ENCODE measurements at regions not wholly inside any gene's neighbourhood (a gene's known extent, or its start where the extent isn't known, plus 50 kb on each side); places are given as distances from the start of the nearest gene placed in this dataset.

DNA sequence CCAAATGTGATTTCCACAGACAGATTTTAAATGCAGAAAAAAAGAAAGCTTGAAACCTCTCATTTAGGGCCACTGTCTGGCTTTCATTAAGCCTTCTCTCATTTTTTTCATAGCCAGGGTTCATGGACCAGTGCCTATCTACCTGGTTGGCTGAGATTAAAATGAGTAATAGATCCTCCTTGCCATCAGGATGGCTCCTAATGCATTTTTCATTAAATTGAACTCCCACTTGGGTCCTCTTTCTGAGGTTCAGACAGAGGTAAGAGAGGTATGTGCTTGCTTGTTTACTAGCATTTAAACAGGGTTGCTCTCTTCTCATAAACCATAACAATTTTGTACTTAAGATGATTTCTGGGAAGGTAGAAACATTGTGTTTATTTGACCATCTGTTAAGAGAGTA is 473.0 kb downstream of the TBC1D4 start (continued):
- no peak for TF ChIP-seq PRRX2 (CRISPR knock-in tag; IDR thresholded peaks at IDR 0.05)
- TF ChIP-seq, protein P1, sequence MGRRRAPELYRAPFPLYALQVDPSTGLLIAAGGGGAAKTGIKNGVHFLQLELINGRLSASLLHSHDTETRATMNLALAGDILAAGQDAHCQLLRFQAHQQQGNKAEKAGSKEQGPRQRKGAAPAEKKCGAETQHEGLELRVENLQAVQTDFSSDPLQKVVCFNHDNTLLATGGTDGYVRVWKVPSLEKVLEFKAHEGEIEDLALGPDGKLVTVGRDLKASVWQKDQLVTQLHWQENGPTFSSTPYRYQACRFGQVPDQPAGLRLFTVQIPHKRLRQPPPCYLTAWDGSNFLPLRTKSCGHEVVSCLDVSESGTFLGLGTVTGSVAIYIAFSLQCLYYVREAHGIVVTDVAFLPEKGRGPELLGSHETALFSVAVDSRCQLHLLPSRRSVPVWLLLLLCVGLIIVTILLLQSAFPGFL (CRISPR knock-in tag; IDR thresholded peaks at IDR 0.05; ENCODE audit: borderline replicate concordance), result no peak
- TF ChIP-seq, protein P2, sequence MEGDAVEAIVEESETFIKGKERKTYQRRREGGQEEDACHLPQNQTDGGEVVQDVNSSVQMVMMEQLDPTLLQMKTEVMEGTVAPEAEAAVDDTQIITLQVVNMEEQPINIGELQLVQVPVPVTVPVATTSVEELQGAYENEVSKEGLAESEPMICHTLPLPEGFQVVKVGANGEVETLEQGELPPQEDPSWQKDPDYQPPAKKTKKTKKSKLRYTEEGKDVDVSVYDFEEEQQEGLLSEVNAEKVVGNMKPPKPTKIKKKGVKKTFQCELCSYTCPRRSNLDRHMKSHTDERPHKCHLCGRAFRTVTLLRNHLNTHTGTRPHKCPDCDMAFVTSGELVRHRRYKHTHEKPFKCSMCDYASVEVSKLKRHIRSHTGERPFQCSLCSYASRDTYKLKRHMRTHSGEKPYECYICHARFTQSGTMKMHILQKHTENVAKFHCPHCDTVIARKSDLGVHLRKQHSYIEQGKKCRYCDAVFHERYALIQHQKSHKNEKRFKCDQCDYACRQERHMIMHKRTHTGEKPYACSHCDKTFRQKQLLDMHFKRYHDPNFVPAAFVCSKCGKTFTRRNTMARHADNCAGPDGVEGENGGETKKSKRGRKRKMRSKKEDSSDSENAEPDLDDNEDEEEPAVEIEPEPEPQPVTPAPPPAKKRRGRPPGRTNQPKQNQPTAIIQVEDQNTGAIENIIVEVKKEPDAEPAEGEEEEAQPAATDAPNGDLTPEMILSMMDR (IDR thresholded peaks at IDR 0.05), result no peak

DNA sequence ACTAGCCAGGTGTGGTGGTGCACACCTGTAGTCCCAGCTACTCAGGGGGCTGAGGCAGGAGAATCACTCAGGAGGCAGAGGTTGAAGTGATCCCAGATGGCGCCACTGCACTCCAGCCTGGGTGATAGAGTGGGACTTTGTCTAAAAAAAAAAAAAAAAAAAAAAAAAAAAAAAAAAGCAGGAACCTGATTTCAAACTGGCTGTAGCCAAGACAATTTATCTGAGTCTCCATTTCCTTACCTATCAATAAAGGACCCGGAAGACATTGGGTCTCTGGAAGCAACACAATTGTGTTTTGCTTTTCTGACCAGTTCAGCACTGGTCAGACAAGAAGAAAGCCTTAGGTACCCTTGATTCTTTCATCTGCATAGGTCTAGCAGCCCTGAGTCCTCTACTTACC is 491.0 kb downstream of the TBC1D4 start:
- DNase-seq (ENCODE audit: low spot score) (peak; percentile 17), ATAC-seq (peak; percentile 67)
- TF ChIP-seq MYBL2 (CRISPR knock-in tag; IDR thresholded peaks at IDR 0.05), result no peak
- TF ChIP-seq GRHL2 (CRISPR knock-in tag; IDR thresholded peaks at IDR 0.05; ENCODE audit: insufficient replicate concordance, severe bottlenecking), result no peak
- TF ChIP-seq, protein P3, sequence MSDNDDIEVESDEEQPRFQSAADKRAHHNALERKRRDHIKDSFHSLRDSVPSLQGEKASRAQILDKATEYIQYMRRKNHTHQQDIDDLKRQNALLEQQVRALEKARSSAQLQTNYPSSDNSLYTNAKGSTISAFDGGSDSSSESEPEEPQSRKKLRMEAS (CRISPR knock-in tag; IDR thresholded peaks at IDR 0.05), result no peak
- TF ChIP-seq PRRX2 (CRISPR knock-in tag; IDR thresholded peaks at IDR 0.05), result no peak
- TF ChIP-seq, protein P4, sequence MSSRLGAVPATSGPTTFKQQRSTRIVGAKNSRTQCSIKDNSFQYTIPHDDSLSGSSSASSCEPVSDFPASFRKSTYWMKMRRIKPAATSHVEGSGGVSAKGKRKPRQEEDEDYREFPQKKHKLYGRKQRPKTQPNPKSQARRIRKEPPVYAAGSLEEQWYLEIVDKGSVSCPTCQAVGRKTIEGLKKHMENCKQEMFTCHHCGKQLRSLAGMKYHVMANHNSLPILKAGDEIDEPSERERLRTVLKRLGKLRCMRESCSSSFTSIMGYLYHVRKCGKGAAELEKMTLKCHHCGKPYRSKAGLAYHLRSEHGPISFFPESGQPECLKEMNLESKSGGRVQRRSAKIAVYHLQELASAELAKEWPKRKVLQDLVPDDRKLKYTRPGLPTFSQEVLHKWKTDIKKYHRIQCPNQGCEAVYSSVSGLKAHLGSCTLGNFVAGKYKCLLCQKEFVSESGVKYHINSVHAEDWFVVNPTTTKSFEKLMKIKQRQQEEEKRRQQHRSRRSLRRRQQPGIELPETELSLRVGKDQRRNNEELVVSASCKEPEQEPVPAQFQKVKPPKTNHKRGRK (CRISPR knock-in tag; IDR thresholded peaks at IDR 0.05; ENCODE audit: borderline replicate concordance), result no peak
- TF ChIP-seq ELF4 (CRISPR knock-in tag; IDR thresholded peaks at IDR 0.05; ENCODE audit: low read depth), result no peak
- TF ChIP-seq, protein P5, sequence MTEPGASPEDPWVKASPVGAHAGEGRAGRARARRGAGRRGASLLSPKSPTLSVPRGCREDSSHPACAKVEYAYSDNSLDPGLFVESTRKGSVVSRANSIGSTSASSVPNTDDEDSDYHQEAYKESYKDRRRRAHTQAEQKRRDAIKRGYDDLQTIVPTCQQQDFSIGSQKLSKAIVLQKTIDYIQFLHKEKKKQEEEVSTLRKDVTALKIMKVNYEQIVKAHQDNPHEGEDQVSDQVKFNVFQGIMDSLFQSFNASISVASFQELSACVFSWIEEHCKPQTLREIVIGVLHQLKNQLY (CRISPR knock-in tag; IDR thresholded peaks at IDR 0.05), result no peak
- TF ChIP-seq, protein P6, sequence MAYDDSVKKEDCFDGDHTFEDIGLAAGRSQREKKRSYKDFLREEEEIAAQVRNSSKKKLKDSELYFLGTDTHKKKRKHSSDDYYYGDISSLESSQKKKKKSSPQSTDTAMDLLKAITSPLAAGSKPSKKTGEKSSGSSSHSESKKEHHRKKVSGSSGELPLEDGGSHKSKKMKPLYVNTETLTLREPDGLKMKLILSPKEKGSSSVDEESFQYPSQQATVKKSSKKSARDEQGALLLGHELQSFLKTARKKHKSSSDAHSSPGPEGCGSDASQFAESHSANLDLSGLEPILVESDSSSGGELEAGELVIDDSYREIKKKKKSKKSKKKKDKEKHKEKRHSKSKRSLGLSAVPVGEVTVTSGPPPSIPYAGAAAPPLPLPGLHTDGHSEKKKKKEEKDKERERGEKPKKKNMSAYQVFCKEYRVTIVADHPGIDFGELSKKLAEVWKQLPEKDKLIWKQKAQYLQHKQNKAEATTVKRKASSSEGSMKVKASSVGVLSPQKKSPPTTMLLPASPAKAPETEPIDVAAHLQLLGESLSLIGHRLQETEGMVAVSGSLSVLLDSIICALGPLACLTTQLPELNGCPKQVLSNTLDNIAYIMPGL (CRISPR knock-in tag; IDR thresholded peaks at IDR 0.05), result no peak
- TF ChIP-seq SMAD4 (CRISPR knock-in tag; IDR thresholded peaks at IDR 0.05), result no peak
- no peak for TF ChIP-seq CREB1 (CRISPR knock-in tag; IDR thresholded peaks at IDR 0.05)
- TF ChIP-seq, protein P7, sequence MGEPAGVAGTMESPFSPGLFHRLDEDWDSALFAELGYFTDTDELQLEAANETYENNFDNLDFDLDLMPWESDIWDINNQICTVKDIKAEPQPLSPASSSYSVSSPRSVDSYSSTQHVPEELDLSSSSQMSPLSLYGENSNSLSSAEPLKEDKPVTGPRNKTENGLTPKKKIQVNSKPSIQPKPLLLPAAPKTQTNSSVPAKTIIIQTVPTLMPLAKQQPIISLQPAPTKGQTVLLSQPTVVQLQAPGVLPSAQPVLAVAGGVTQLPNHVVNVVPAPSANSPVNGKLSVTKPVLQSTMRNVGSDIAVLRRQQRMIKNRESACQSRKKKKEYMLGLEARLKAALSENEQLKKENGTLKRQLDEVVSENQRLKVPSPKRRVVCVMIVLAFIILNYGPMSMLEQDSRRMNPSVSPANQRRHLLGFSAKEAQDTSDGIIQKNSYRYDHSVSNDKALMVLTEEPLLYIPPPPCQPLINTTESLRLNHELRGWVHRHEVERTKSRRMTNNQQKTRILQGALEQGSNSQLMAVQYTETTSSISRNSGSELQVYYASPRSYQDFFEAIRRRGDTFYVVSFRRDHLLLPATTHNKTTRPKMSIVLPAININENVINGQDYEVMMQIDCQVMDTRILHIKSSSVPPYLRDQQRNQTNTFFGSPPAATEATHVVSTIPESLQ (CRISPR knock-in tag; IDR thresholded peaks at IDR 0.05), result no peak
- TF ChIP-seq ZNF317 (CRISPR knock-in tag; IDR thresholded peaks at IDR 0.05; ENCODE audit: borderline replicate concordance, low read depth), result no peak
- TF ChIP-seq, protein P8, sequence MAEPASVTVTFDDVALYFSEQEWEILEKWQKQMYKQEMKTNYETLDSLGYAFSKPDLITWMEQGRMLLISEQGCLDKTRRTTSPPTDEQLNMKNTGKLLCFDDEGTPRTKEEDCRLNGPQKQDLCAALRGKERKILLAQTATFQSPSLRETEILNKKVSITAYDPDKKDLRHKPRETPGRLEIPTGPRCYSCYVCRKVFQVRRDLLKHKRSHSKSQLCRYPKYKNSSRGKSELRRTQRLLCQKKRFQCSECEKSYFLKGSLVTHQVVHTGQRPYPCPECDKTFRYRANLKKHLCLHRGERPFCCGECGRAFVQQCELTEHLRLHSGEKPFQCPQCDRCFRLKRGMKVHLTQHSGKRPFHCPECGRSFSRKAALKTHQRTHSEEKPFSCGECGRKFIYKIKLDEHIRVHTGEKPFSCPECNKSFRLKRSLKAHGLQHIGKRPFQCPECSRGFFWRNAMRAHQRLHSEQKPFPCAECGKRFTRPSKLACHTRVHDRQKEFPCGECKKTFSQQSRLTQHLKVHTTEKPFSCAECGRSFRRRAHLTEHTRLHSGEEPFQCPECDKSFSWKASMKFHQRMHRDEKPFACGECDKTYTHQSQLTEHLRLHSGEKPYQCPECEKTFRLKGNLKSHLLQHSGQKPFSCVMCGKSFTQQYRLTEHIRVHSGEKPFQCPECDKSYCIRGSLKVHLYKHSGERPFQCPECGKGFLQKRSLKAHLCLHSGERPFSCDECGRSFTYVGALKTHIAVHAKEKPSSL (CRISPR knock-in tag; conservative IDR thresholded peaks at IDR 0.05), result no peak
- no peak for TF ChIP-seq NR2C2 (CRISPR knock-in tag; IDR thresholded peaks at IDR 0.05)
- TF ChIP-seq RELA (CRISPR knock-in tag; IDR thresholded peaks at IDR 0.05; ENCODE audit: borderline replicate concordance), result no peak
- no peak for TF ChIP-seq TEAD4 (CRISPR knock-in tag; IDR thresholded peaks at IDR 0.05)
- TF ChIP-seq, protein P9, sequence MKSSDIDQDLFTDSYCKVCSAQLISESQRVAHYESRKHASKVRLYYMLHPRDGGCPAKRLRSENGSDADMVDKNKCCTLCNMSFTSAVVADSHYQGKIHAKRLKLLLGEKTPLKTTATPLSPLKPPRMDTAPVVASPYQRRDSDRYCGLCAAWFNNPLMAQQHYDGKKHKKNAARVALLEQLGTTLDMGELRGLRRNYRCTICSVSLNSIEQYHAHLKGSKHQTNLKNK (CRISPR knock-in tag; IDR thresholded peaks at IDR 0.05), result no peak
- no peak for TF ChIP-seq ZNF138 (CRISPR knock-in tag; conservative IDR thresholded peaks at IDR 0.05)
- Mint-ChIP-seq H3K9me3 (peaks cover 9% of the 10 kb centered on the region; the same call in 1 of the 2 replicates), H3K27ac (no peak overlapping the region), H3K27me3 (ENCODE audit: low read depth) (no peaks in the 10 kb centered on the region), H3K4me1 (no peaks in the 10 kb centered on the region), H3K36me3 (no peaks in the 10 kb centered on the region), H3K4me3 (no peak overlapping the region)
- CTCF ChIA-PET, result interaction anchor here (1.0 kb wide), 1 partner anchor 228 kb away, joined by 3 read pairs; no protein-coding TSS in a partner anchor
- POLR2A ChIA-PET, result no interaction called here

Measured in WTC11 (cell line).